Ishikawa (cell line): ENCODE measurements at regions not wholly inside any gene's neighbourhood (a gene's known extent, or its start where the extent isn't known, plus 50 kb on each side); places are given as distances from the start of the nearest gene placed in this dataset.

ENCODE experiments used
- CEBPB ChIP-seq: IDR thresholded peaks from 2 replicates; pipeline ENCODE4 v1.6.1; 2012
- CREB1 ChIP-seq: IDR thresholded peaks from 2 replicates; pipeline ENCODE4 v1.6.1; 2012; ENCODE audit warnings: low read depth
- EGR1 ChIP-seq: IDR thresholded peaks from 2 replicates; pipeline ENCODE4 v1.6.1; 2012
- EP300 ChIP-seq: IDR thresholded peaks from 2 replicates; pipeline ENCODE4 v1.6.1; 2012; ENCODE audit warnings: borderline replicate concordance
- FOXM1 ChIP-seq: IDR thresholded peaks from 2 replicates; pipeline ENCODE4 v1.6.1; 2012; ENCODE audit warnings: low read depth, borderline replicate concordance
- MAX ChIP-seq: IDR thresholded peaks from 2 replicates; pipeline ENCODE4 v1.6.1; 2012
- NFIC ChIP-seq: IDR thresholded peaks from 2 replicates; pipeline ENCODE4 v1.6.1; 2012
- RAD21 ChIP-seq: IDR thresholded peaks from 2 replicates; pipeline ENCODE4 v1.6.1; 2012; ENCODE audit warnings: low read depth
- REST ChIP-seq: IDR thresholded peaks from 2 replicates; pipeline ENCODE4 v1.6.1; 2012; ENCODE audit warnings: low read depth, mild to moderate bottlenecking
- TAF1 ChIP-seq: IDR thresholded peaks from 2 replicates; pipeline ENCODE4 v1.6.1; 2012; ENCODE audit warnings: low read depth, mild to moderate bottlenecking
- TCF12 ChIP-seq: IDR thresholded peaks from 2 replicates; pipeline ENCODE4 v1.6.1; 2012; ENCODE audit warnings: low read depth
- TEAD4 ChIP-seq: IDR thresholded peaks from 2 replicates; pipeline ENCODE4 v1.6.1; 2012
- USF1 ChIP-seq: IDR thresholded peaks from 2 replicates; pipeline ENCODE4 v1.6.1; 2012
- YY1 ChIP-seq: IDR thresholded peaks from 2 replicates; pipeline ENCODE4 v1.6.1; 2012; ENCODE audit warnings: low read depth
- ZBTB7A ChIP-seq: IDR thresholded peaks from 2 replicates; pipeline ENCODE4 v1.6.1; 2012; ENCODE audit warnings: low read depth

GRCh38 chr6:23173234-23173633, 603.9 kb downstream of the HDGFL1 start:
- no peak for TF ChIP-seq EP300
- no peak for TF ChIP-seq REST
- TF ChIP-seq FOXM1, result no peak
- TF ChIP-seq TAF1, result no peak
- TF ChIP-seq USF1, result no peak
- TF ChIP-seq CREB1, result no peak
- no peak for TF ChIP-seq TCF12

GRCh38 chr6:23174781-23175361, 605.5 kb downstream of the HDGFL1 start:
- TF ChIP-seq EP300 (no peak), EGR1 (no peak), TEAD4 (no peak), FOXM1 (no peak), TCF12 (no peak), REST (no peak), YY1 (no peak), CREB1 (no peak), TAF1 (no peak)

- no peak for TF ChIP-seq RAD21
- no peak for TF ChIP-seq CREB1
- no peak for TF ChIP-seq EGR1
- TF ChIP-seq TCF12, result no peak
- TF ChIP-seq EP300, result no peak
- no peak for TF ChIP-seq FOXM1
- TF ChIP-seq CEBPB, result no peak
- TF ChIP-seq NFIC, result no peak
- TF ChIP-seq REST, result no peak
- no peak for TF ChIP-seq MAX
- no peak for TF ChIP-seq USF1
- no peak for TF ChIP-seq YY1
- no peak for TF ChIP-seq TAF1
Observed at GRCh38 chr6:23175391-23175790, 606.0 kb downstream of the HDGFL1 start.

GRCh38 chr6:23176471-23176870, 607.1 kb downstream of the HDGFL1 start:
- TF ChIP-seq TCF12 (no peak), TAF1 (no peak), EP300 (no peak), YY1 (no peak), RAD21 (no peak), TEAD4 (no peak), ZBTB7A (no peak), REST (no peak), EGR1 (no peak), CREB1 (no peak), CEBPB (no peak), MAX (no peak), USF1 (no peak), FOXM1 (no peak)
